Fibroblast of villous mesenchyme (primary cell): ENCODE measurements at regions not wholly inside any gene's neighbourhood (a gene's known extent, or its start where the extent isn't known, plus 50 kb on each side); places are given as distances from the start of the nearest gene placed in this dataset.
A peak's percentile ranks its signal among the peaks of the same experiment; 100 is the strongest.

Experiments
- DNase-seq: peaks from one replicate; pipeline ENCODE4 v3.0.0-alpha.2; 2010; ENCODE audit warnings: low read depth
- H3K4me3 ChIP-seq: 2 replicates; pipeline ENCODE4 v1.5.1; 2011; ENCODE audit warnings: low read depth, mild to moderate bottlenecking, low read length
- CTCF ChIP-seq: IDR thresholded peaks from 2 replicates; pipeline ENCODE4 v1.5.1; 2012; ENCODE audit warnings: low read depth, mild to moderate bottlenecking, low read length; ENCODE audit not compliant: insufficient read depth

GRCh38 chr3:64449026-64449425, 223.8 kb upstream of the PRICKLE2 start:
- TF ChIP-seq CTCF, result no peak
- no peak overlapping the region for H3K4me3 ChIP-seq
- DNase-seq, result no peak

GRCh38 chr3:64445944-64446300, 220.7 kb upstream of the PRICKLE2 start:
- DNase-seq, result no peak
- H3K4me3 ChIP-seq, result no peak overlapping the region
- no peak for TF ChIP-seq CTCF

GRCh38 chr3:64445109-64445943, 220.1 kb upstream of the PRICKLE2 start:
- no peak for TF ChIP-seq CTCF
- DNase-seq, result peak; percentile 57
- peak overlapping the region; percentile 81 for H3K4me3 ChIP-seq

GRCh38 chr3:64444490-64445108, 219.3 kb upstream of the PRICKLE2 start:
- TF ChIP-seq CTCF, result no peak
- DNase-seq, result no peak

GRCh38 chr3:64443546-64444381, 218.5 kb upstream of the PRICKLE2 start:
- peak overlapping the region; percentile 81 for H3K4me3 ChIP-seq
- DNase-seq, result peak; percentile 93
- no peak for TF ChIP-seq CTCF

More at GRCh38 chr3:64444490-64445108, 219.3 kb upstream of the PRICKLE2 start:
- peak overlapping the region; percentile 81 for H3K4me3 ChIP-seq

GRCh38 chr3:64441861-64442260, 216.6 kb upstream of the PRICKLE2 start:
- no peak for TF ChIP-seq CTCF
- DNase-seq, result peak; percentile 85
- no peak overlapping the region for H3K4me3 ChIP-seq
